Stimulated activated naive CD8-positive, alpha-beta T cell treated with anti-CD3 and anti-CD28 coated beads, Interleukin-15, Interleukin-2, amounts not matched to agents 100 U/mL and 50 U/mL, for 24 hours (primary cell): ENCODE measurements at regions not wholly inside any gene's neighbourhood (a gene's known extent, or its start where the extent isn't known, plus 50 kb on each side); places are given as distances from the start of the nearest gene placed in this dataset.

Source experiments
- ATAC-seq: fragments of 150-1000 bp; cut with Tn5 transposase; one replicate; pipeline ENCODE4 v1.10.0; 2021
- DNase-seq: peaks from one replicate; pipeline ENCODE4 v3.0.0; 2021

DNA sequence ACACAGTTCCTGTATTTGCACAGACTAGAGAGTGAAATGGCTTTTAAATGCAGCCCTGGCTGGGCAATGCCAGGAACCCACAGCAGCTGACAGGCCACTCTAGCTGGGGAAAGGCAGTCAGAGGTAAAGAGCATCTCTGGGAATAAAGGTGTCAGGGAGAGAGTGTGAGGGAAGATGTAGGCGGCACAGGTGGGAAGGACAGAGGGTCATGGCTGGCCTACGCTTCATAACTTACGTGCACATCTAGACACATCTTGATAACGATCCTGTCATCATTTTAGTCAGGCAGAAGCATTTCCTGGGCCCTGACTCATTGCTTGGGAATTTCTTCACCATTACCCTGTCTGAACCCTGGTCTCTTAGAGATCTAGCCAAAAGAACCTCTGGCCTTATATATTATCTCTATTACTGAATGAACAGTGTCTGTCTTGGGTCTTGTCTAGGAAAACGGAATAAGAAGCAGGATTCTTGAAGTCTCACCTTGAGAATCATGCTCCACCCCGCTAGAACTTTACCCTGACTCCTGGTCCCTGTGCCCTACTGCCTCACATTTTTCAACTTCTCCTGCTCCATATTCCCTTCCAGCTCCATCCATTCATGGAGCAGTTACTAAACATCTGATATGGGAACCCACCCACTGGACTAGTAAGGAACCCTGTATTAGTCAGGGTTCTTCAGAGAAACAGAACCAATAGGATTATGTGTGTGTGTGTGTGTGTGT is 106.4 kb upstream of the ELL2 start:
- DNase-seq (peak; percentile 33), ATAC-seq (peak; percentile 30)

GRCh38 chr5:96067251-96067650 is 105.6 kb upstream of the ELL2 start:
- no peak for DNase-seq
- ATAC-seq = no peak

- ATAC-seq (no peak), DNase-seq (no peak)
Observed at GRCh38 chr5:96066386-96066719, 104.7 kb upstream of the ELL2 start.

DNA sequence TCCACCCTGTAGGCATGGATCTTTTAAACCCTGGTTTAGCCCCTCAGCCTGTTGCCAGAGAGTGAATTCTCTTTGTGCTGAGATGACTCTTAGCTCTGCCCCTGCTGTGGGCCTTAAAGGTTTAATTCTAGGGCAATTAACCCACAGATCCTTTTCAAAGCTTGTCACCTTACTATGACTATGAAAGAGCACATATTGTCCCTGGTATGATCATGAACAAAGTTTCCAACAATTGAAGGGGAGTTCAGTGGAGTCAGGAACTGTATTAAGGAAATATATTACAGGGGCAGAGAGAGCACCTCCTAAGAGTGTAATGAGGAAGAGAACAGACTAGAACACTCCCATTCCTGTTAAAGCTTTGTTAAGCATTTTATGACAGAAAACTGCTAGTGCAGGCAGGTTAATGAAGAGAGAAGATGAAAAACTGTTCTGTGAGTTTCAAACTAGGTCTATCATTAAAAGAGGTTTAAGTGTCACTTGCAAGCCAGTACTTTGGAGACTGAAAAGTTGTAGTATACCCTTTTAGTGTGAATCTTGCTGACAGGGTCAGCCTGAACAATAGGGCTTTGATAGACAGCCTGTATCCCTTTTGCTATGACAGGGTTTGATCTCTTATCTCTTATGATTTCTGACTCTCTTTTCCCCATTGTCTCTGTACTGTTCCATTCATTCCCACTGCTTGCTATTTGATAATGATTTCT is 104.2 kb upstream of the ELL2 start:
- DNase-seq = no peak
- ATAC-seq = peak; percentile 80

DNA sequence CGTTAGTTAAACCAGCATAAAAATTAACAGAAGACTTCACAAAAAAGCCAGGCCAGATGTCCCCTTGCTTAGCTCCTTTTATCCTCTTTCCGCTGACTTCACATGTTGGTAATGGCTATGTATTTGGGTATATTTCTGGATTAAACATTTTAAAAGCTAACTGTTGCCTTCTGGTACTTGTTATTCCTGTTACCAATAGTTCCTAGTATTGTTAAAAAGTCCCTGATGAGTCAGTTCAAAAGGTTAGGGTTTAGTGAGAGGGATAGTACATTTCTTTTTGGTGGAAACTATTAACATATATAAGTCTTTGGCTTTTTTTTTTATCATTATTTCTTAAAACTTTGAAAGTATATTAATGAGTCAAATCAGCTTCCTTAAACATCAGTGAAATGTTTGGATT is 103.2 kb upstream of the ELL2 start:
- no peak for DNase-seq
- ATAC-seq = peak; percentile 68

DNA sequence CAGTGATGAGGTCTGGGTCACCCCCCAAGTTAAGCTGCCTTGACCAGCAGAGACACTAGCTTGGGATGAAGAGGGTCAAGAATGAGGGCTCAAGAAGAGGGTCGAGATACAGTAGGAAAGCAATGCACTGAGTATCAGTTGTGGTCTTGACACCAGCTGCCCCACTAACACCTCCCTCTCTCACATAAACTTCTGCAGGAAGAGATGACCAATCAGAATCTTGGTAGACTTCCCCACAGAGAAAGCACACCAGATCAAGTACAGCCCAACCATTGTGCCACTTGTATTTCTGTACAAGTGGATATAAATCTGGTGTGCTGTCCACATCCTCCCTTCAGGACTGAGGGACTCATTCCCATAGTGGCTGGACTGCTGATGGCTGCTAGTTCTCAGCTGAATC is 101.2 kb upstream of the ELL2 start:
- no peak for DNase-seq
- ATAC-seq = no peak

- no peak for ATAC-seq
Observed at GRCh38 chr5:96058084-96058483, 96.4 kb upstream of the ELL2 start.

DNA sequence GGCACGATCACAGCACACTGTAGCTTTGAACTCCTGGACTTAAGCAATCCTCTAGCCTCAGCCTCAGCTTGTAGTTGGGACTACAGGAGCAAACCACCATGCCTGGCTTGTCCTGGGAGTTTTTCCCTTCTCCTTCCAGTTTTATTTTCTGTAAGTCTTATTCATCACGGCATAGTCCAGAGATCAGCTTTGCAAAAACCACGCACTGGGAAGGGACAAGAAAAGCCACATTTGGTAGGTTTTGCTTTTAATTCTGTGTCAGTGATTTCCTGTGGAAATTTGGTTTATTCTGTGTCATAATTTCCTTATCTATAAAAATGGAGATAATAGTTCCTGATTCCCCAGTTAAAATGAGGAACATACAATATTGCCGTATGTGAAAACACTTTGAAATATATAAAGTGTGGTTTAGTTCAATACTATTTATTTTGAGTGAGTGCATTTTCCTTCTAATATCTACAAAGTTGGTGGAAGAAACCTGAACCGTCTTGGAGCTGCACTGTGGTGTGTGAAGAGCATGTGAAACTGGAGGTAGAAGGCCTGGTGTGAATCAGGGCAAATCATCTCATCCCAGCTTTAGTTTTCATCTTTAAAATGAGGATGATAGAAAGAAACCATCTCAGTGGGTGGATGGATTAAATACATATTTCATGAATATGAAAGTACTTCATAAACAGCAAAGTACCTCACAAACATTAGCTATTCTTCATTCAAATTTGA is 92.8 kb upstream of the ELL2 start:
- ATAC-seq (peak; percentile 76), DNase-seq (no peak)

More at GRCh38 chr5:96058084-96058483, 96.4 kb upstream of the ELL2 start:
- no peak for DNase-seq

GRCh38 chr5:96053063-96053735 is 91.5 kb upstream of the ELL2 start:
- no peak for DNase-seq
- no peak for ATAC-seq

- ATAC-seq (no peak), DNase-seq (no peak)
Observed at GRCh38 chr5:96052374-96052773, 90.7 kb upstream of the ELL2 start.

DNA sequence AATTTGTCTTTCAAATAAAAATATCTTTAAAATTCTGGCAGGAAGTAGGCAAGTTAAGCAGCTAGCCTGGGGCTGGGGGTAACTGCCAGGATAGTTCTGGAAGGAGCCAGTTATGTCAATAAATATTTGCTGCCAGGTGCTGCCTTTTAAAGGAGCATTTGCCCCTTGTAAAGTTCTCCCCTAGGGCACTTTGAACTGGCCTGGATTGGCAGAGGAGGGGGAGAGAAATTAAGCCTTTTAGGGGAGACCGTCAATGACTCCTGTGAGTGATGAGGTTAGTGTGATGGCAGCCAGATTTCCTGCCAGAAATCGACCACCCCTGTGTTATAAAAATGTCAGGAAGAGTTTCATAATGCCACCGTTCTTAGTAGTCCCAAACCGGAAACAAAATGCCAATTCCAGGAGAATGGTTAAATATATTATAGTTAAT is 89.8 kb upstream of the ELL2 start:
- ATAC-seq = no peak
- DNase-seq = no peak

DNA sequence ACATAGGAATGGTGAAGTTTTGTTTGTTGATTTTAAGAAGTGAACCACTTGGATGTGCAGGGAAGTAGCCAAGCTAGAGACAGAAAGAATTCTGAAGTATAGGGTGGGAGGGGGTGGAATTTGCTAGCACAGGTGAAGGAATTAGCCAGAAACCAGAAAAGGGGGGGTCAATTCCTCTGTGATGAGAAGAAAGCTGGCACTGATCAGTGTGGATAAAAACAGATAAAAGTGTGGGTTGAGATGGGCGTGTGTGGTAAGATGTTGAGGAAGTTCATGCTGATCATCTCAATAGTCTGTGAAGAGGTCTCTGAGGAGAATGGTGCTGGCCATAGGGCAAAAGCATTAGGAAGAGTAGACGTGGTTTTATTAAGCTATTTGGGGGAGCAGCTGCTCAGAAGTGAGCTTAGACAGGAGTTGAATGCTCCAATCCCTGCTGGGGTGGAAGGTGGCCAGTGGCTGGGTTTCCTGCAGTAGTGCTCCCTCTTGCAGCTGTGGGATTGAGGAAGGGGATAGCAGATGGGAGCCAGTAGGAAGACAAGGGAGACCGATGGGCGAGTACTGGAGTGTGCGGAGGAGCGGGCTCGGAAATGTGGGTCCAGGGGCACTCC is 88.7 kb upstream of the ELL2 start:
- DNase-seq = no peak
- no peak for ATAC-seq

DNA sequence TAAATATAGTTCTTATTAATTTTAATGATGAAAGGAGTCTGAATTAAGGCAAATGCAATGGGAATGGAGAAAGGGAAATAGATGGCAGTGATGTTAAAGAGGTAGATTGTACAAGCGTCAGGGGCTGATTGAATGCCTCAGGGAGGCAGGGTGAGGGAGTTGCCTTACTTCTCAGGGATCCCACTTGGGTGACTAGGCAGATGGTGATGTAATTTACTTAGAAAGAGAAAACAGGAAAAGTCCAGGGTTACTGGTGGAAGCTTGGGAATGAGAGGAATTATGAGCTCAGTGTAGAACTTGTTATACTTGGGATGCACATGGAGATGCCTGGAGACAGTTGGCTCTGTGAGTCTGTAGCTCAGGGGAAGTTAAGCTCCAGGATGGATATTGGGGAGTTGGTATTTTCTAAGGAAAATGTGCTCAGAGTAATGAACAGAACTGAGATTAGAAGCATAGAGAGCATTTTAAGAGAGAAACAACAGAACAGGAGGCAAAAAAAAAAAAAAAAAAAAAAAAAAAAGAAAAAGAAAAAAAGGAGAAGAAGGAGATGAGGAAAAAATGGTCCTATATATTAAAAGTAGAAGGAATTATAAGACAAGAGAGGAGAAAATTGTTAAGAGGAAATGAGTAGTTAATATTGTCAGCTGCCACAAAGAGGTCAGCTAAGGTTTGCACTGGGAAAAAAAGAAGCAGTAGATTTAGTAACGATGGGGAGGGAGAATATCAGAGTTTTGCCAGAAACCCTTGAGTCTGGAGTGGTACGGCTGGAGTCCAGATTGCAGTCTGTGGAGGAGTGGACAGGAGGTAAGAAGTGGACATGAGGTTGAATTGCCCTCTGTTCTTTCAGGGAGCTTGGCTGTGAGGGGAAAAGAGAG is 88.0 kb upstream of the ELL2 start:
- ATAC-seq (no peak), DNase-seq (no peak)

DNA sequence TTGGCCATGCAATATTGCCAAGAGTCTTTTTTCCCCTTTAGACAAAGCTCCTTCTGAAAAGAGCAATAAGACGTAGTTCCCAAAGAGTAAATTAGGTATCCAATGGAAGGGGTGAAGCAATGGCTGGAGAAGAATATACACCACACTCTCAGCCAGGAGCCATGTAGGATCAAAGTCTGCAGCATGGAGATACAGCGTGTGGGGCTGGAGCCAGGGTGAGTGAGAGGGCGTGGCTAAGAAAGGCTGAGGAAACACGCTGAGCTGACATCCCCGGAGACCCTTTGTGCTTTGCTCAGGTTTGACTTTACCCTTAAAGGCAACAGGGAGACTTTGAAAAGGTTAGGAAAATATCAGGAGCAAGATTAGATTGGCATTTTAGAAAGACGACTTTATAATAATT is 87.1 kb upstream of the ELL2 start:
- no peak for ATAC-seq
- no peak for DNase-seq

DNA sequence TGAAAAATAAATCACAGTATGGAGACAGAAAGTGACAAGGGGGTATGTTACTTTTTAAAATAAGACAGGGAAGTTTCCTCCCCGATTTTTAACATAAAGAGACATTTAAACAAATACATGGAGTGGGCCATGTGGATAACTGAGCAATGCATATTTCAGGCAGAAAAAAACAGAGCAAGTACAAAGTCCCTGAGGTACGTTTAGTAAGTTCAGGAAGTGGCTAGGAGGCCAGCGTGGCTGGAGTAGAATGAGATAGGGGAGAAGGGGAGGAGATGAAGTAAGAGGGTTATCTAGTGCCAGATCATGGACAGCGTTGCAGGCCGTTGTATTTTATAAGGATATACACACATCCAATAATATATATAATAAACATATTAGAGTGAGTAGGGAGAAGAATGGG is 84.2 kb upstream of the ELL2 start:
- DNase-seq (no peak), ATAC-seq (no peak)

DNA sequence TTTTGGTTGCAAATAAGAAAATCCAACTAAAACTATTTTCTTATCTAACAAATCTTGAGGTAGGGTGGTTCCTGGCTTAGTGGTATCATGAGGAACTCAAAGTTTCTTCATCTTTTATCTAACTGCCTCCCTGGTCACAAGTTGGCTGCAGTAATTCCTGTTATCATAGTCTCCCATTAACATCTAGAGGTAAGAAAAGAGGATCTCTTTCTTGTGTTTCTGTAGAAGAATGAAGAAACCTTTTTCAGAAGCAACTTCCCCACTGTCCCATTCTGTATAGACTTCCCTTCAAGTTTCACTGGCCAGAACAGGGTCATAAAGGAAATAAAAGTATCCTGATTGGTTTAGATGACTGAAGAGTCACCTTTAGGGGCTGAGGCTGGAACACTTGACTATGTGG is 81.8 kb upstream of the ELL2 start:
- ATAC-seq (no peak), DNase-seq (no peak)

DNA sequence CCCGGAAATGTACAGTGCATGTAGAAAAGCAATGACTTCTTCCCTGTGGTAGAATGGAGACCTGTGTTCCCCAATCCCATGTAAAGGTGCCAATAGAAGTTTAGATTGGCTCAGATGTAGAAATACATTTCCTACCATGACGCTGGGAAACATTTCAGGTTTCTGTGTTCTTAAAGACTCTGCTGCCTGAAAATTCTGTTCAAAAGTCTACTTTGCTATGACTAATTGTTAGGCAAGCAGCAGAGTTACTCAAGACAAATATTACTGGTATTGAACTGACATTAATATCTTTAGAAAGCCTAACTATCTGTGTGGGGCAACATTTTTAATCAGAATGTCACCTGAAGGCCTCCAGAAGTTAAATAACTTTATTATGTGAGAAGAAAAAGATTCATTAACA is 75.5 kb upstream of the ELL2 start:
- ATAC-seq (no peak), DNase-seq (no peak)

DNA sequence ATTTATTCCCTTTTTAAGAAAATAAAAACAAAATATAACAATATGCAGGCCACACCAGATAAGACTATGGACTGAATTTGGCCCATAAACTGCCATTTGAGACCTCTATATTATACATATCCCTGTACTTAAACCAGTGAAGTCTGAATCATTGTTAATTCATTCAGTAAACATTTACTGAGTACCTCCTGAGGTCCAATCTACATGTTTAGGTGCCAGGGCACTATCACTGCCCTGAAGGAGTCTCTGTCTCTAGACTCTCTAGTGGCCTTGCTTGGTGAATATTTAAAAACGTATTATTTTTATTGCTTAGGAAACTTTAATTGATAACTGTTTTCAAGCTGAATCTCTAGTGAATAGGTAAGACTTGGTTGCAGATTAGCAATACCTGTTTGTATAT is 74.7 kb upstream of the ELL2 start:
- DNase-seq (no peak), ATAC-seq (no peak)

DNA sequence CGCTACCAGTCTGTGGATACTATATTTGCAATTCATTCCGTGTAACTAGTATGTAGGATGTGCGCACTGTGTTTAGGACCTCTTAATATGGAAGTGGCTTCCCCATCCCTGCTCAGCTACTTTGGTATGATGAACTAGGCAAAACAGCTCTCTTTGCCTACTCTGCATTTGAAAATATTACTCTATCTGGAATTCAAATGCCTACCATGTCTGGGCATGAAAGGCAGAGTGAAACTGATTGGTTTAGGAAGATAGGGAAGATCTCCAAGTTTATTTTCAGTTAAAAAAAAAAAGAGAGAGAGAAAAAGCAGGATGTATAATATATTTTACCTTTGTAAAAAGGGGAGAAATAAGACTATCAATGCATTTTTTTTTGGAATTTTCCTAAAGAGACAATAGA is 74.1 kb upstream of the ELL2 start:
- ATAC-seq = no peak
- no peak for DNase-seq

DNA sequence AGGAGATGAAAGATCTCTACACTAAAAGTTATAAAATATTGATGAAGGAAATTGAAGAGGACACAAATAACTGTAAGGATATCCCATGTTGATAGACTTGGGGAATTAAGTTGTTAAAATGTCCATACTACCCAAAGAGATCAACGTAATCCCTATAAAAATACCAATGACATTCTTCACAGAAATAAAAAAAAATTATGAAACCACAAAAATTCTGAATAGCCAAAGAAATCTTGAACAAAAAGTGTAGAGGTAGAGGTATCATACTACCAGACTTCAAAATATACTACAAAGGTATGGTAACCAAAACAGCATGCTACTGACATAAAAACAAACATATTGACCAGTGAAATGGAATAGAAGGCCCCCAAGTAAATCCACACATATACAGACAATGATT is 71.5 kb upstream of the ELL2 start:
- DNase-seq = no peak
- ATAC-seq = no peak

DNA sequence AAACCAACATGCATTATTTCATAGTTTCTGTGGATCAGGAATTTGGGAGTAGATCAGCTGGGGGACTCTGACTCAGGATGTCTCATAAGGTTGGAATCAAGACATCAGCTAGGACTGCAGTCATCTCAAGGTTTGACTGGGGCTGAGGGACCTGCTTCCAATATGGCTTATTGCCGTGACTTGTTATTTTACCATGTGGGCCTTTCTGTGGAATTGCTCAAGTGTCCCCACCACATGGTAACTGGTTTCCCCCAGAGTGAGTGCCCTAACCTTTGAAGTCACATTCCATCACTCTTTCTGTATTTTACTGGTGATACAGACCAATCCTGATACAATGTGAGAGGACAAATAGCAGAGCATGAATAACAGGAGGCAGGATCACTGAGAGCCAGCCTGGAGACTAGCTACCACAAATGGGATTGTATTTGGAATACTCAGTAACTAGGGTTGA is 70.2 kb upstream of the ELL2 start:
- DNase-seq (no peak), ATAC-seq (no peak)
